Non-pigmented ciliary epithelial cell (primary cell): ENCODE measurements at regions not wholly inside any gene's neighbourhood (a gene's known extent, or its start where the extent isn't known, plus 50 kb on each side); places are given as distances from the start of the nearest gene placed in this dataset.

Experiments
- DNase-seq: peaks from one replicate; pipeline ENCODE4 v3.0.0-alpha.2; 2010; ENCODE audit warnings: low read depth

DNA sequence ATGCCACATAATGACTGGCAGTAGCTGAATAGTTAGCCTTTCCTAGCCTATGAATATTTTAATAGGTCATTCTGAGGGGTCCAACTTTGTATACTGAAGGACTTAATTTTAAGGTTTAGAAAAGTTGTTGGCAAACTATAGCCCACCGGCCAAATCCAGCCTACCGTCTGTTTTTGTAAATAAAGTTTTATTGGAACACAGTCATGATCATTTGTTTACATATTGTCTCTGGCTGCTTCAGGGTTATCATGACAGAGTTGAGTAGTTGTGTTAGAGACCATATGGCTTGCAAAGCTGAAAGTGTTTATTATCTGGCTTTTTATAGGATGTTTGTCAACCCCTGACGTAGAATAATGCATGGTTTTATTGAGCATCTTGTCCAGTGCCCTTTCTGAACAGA, 73.4 kb downstream of the NTMT2 start:
- no peak for DNase-seq

DNA sequence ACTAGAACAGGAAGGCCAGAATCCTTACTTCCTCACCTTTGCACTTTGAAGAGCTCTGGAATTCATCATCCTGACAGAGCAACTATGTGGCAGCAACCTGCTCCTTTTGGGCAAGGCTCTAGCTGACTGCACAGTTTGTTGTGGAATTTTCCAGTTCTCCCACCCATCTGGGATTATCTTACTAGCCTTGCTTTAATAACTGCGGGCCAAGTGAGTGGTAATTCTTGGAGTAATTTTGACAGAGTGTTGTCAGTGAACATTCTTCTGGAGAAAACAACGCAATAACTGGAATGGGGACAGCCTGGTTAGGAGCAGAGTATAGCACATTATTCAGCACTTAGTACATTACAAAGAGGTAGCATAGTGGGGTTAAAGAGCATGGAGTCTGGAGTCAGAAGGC, 75.3 kb downstream of the NTMT2 start:
- DNase-seq: no peak

GRCh38 chr1:170221495-170221894, 75.7 kb downstream of the NTMT2 start:
- DNase-seq: no peak

GRCh38 chr1:170224469-170224868, 78.7 kb downstream of the NTMT2 start:
- no peak for DNase-seq

DNA sequence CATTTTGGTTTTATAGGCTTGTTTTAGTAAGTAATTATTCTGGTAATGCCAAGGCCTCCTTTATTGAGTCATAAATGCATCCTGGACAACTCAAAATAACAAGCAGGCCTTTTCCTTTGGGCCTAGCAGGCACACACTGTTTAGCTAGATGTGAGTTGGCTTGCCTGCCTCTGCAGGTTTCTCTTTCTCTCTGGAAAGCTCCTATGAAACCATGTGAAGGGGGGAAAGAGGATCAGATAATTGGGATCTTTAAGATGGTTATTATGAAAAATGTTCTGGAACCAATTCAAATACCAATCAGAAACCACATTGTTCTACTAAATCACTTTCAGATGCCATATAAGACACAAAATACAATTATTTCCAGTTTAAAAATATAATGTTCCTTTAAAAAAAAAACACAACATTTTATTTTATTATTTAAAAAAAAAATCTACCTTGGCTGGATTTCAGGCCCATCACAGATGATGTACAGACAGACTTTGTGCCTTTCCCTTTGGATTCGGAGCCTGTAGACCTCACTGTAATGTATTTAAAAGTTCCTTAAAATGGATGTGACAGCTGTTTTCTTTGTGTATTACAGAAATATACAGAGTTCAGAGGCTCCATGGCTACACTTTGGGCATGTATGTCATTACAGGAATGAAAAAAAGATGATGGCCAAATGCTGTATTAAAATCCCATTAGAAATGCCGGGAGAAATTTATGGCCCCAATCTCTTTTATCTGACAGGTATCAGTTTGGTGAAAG, 80.2 kb downstream of the NTMT2 start:
- DNase-seq: no peak

GRCh38 chr1:170226767-170227166, 81.0 kb downstream of the NTMT2 start:
- no peak for DNase-seq

GRCh38 chr1:170230323-170230722, 84.6 kb downstream of the NTMT2 start:
- no peak for DNase-seq

- no peak for DNase-seq
These were observed 85.9 kb downstream of the NTMT2 start for GRCh38 chr1:170231662-170232061.

GRCh38 chr1:170238704-170239391, 93.1 kb downstream of the NTMT2 start:
- no peak for DNase-seq

GRCh38 chr1:170239445-170239844, 93.7 kb downstream of the NTMT2 start:
- no peak for DNase-seq

GRCh38 chr1:170240409-170240808, 94.7 kb downstream of the NTMT2 start:
- DNase-seq: no peak

DNA sequence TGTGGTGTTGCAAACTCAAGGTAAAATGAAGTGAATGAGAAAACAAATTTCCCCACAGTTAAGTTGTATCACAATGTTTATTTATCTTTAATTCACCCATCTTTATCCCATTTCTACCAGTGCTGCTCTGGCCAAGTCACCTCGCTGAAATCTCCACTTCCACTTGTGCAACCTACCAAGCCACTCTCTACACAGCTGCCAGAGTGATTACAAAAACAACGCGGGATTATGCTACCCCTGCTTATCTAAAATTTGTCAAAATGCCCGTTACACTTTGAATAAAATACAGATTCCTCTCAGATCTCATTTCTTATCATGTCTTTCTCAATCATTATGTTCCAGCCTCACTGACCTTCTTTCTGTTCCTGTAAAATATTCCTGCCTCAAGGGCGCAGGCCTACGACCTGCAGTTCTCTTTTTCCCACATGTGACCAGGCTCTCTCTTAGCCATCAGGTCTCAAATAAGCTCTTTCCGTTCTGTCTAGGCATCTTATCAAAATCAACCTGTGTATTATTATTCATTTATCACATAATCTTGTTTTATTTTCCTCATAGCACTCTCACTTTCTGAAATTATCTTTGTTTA, 95.6 kb downstream of the NTMT2 start:
- DNase-seq: no peak

- no peak for DNase-seq
These were observed 102.2 kb downstream of the NTMT2 start for GRCh38 chr1:170247751-170248521.

DNA sequence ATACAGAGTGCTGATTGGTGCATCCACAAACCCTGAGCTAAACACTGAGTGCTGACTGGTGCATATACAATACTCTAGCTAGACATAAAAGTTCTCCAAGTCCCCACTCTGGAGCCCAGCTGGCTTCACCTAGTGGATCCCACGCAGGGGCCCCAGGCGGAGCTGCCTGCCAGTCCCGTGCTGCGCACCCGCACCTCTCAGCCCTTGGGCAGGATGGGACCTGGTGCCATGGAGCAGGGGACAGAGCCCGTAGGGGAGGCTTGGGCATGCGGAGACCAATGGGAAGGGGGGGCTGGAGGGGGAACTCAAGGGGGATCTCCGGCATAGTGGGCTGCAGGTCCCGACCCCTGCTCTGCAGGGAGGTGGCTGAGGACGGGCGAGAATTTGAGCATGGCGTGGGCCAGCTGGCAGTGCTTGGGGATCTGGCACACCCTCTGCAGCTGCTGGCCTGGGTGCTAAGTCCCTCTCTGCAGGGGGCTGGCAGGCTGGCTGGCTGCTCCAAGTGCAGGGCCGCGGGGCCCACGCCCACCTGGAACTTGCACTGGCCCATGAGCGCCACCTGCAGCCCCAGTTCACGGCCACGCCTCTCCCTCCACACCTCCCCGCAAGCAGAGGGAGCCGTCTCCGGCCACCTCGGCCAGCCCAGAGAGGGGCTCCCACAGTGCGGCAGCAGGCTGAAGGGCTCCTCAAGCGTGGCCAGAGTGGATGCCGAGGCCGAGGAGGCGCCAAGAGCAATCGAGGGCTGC, 104.9 kb downstream of the NTMT2 start:
- no peak for DNase-seq

GRCh38 chr1:170252851-170253579, 107.3 kb downstream of the NTMT2 start:
- no peak for DNase-seq

- no peak for DNase-seq
These were observed 108.6 kb downstream of the NTMT2 start for GRCh38 chr1:170254371-170254770.

DNA sequence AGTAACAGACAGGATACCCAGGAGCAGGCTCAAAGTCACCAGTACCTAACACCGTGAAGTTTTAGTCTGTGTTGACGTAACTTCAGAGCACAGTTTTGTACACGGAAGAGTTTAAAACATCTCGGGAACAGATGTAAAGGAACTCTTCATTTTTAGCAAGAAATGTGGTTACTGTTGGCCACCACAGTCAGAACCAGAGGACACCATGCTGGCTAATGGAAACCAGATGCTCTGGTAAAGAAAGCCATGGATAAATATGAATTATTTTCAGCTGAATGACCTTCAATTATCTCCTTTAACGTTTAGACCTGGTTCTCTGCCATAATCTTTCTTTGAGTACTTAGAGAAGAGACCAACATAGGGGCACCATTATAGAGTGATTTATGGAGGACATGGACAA, 115.9 kb downstream of the NTMT2 start:
- DNase-seq: no peak

GRCh38 chr1:170262276-170262939, 116.6 kb downstream of the NTMT2 start:
- DNase-seq: no peak

GRCh38 chr1:170265234-170265633, 119.5 kb downstream of the NTMT2 start:
- DNase-seq: no peak

GRCh38 chr1:170267317-170267716, 121.6 kb downstream of the NTMT2 start:
- no peak for DNase-seq
